DND-41 (cell line): ENCODE measurements at regions not wholly inside any gene's neighbourhood (a gene's known extent, or its start where the extent isn't known, plus 50 kb on each side); places are given as distances from the start of the nearest gene placed in this dataset.

Source experiments
- CTCF ChIP-seq: IDR thresholded peaks from 2 replicates; pipeline ENCODE4 v1.5.1; 2012; ENCODE audit warnings: borderline replicate concordance, low read length, moderate library complexity, mild to moderate bottlenecking; ENCODE audit not compliant: poor library complexity, severe bottlenecking; ENCODE audit errors: extremely low read depth
- EZH2 ChIP-seq: IDR thresholded peaks from 3 replicates; pipeline ENCODE4 v1.6.1; 2012; ENCODE audit warnings: borderline replicate concordance, low read depth, mild to moderate bottlenecking, moderate library complexity, low read length, inconsistent platforms; ENCODE audit not compliant: severe bottlenecking

GRCh38 chr2:224268441-224268840 lies 133.5 kb downstream of the FAM124B start:
- no peak for TF ChIP-seq CTCF
- TF ChIP-seq EZH2 = no peak
